GM21381 (cell line): ENCODE measurements at regions not wholly inside any gene's neighbourhood (a gene's known extent, or its start where the extent isn't known, plus 50 kb on each side); places are given as distances from the start of the nearest gene placed in this dataset.
"Not testable (repeated sequence)": the region's sequence is repeated elsewhere in the genome, so short reads cannot be mapped to it uniquely, and the experiment has no call there.

ENCODE experiments used
- ATAC-seq: cut with Tn5 transposase; IDR thresholded peaks from one replicate; pipeline ENCODE4 v1.9.1; 2021; ENCODE audit warnings: mild to moderate bottlenecking, moderate library complexity; ENCODE audit not compliant: unreplicated experiment

DNA sequence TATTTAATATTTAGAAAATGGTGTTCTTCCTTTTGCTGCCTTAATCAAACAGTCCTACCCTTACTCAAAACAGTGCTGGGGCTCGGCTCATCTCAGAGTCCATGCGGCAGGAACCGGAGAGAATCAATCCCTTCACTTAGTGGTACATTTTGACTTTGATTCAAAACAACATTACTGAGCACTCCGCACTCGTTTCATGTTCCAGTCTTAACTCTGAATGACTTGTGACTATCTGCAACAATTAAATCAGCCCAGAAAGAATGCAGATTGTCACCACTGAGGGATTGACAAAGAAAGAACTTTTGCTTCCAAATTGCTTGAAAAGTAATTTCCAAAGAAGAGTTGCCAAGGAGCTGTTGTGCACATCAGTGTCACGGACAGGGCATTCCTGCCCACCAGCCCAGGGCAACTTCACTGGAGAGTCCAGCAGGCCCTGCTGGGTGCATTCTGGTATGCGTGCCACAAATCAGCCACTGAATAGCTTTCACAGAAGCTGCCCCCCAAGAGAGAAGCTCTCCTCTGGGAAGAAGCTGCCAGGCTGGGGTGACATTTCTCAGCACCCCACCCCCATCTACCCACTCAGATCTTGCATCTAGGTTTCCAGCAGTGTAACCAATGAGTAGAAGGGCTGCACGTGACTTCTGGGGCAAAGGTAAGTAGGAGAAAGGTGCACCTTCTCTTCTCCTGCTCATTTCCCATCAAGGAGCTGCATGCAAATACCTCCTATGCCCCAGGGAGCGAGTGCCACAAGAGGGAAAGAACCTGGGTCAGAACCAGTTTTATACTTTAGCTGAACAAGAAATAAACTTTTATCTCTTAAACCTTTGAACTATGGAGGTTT is 84.6 kb upstream of the ATP8B1 start:
- no peak for ATAC-seq

DNA sequence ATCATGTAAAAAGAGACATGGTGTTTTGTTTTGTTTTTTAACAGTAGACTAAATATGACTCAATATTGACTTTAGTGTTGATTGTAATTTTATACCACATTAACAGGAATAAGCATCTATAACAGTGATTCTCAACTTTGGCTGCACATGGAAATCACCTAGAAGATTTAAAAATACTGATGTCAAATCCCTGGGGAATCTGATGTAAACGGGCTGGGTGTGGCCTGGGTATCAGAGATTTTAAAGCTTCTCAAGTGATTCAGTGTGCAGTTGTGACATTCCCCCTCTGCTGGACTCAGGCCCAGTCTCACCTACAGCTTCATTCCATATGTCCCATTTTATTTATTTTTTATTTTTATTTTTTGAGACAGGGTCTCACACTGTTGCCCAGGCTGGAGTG is 82.8 kb upstream of the ATP8B1 start:
- no peak for ATAC-seq

DNA sequence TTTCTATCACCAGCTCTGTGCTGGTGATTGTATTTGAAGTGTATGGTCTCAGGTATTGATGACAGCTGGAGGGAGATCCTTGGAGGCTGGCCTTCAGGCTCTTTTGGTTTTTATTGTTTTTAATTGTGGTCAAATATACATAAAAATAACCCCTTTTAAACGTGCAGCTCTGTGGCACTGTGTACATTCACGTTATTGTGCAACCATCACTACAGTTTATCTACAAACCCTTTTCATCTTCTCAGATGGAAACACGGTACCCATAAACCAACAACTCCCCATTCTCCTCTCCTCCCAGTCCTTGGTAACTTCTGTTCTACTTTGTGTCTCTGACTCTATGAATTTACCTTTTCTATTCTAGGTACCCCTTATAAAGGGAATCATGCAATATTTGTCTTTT is 79.3 kb upstream of the ATP8B1 start:
- ATAC-seq = no peak

DNA sequence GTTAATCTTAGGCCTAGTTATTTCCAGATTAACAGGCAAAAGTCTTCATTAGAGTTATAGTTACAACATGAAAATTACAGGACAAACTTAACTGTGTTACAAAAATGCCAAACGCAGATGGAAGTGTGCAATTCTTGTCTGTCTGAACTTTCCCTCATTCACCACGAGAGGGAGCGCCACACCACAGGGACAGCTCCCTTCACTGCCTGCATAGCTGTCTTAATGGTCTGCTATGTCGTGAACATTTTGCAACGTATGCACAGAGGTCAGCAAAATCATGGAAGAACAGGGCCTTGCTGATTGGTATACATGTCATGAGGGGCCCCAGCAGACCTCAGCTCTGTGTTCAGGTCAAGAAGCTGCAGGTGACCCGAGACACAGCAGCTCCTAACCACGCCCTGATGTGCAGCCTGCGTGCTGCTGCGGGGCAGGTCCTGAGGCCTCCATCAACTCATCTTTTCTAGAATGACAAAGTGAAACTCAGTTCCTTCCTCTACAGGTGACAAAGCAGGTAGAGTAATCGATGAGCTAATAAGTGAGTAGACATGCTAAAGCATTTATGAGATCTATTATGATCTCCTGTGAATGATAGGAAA is 78.8 kb upstream of the ATP8B1 start:
- ATAC-seq = peak; percentile 77

DNA sequence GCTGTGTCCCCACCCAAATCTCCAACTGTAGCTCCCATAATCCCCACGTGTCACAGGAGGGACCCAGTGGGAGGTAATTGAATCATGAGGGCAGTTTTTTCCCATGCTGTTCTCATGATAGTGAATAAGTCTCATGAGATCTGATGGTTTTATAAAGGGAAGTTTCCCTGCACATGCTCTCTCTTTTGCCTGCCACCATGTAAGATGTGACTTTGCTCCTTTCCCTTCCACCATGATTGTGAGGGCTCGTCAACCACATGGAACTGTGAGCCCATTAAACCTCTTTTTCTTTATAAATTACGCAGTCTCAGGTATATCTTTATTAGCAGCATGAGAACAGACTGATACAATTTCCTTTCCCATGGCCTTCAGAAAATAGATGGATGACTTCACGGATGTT is 76.8 kb upstream of the ATP8B1 start:
- ATAC-seq = not testable (repeated sequence)

DNA sequence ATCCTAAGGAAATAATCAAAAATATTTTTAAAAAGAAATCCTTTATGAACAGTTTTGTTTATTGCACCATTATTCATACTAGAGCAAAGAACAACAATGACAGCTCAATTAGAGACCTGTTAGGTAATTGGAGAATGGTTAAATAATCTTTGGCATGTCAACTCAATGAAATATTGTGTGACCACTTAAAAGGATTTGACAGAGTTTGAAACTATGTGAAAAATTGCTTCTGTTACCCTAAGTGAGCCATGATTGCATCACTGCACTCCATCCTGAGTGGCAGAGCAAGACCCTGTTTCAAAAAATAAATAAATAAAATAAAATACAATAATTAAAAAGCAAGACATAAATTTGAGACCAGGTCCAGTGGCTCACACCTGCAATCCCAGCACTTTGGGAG is 66.1 kb upstream of the ATP8B1 start:
- ATAC-seq = no peak

DNA sequence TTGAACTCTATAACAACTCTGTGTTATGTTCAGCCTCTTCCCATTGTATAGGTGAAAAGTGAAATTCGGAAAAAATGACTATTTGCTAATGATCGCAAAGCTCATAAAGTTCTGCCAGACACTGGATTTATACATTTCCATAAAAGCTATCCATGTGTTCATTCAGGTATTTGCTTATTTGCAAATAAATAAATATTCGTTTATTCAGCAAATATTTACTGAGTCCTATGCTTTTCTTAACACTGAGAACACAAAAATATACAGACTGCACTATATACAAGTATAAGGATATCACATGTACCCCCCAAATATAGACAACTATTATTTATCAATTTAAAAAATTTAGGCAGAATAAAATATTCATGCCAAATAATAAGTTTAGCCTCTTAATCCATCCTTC is 63.2 kb upstream of the ATP8B1 start:
- ATAC-seq = no peak

DNA sequence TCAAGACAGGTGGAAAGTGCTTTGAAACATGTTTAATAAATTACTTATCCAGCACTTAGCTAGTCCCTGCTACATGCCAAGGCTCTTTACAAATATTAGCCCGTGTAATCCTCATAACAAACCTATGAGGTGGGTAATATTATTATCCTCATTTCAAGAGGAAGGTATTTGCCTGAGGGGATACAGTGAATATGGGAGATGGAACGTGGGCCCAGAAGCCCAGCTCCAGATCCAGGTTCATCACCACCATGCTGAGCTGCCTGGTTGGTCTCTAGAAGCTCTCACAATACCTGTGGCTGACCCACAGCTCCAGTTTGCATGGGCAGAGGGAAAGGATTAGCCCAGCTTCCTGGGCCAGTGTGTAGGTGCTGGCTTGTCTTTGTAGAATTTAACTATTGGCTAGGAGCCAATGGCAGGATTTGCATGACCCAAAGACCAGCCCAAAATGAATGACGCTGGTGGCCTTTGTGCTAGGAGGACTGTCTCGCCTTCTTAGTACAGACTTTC is 61.6 kb upstream of the ATP8B1 start:
- ATAC-seq = no peak

DNA sequence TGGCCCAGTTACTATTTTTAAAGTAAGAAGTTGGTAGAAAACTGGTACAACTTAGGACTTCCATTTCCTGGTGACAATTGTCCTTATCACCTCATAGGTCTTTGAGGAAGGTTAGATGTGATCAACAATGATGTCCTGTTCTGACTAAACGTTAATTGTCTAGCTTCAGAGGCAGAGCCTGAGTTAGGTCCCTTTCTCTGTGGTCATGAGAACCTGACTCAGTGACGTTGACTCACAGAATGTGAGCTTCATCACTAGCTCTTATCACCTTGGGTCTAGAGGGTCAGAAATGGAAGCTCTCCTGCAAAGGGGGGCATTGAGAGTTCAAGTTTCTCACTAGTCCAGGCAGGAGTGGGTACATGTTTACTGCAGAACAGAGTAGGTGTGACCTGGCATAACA is 60.6 kb upstream of the ATP8B1 start:
- no peak for ATAC-seq

DNA sequence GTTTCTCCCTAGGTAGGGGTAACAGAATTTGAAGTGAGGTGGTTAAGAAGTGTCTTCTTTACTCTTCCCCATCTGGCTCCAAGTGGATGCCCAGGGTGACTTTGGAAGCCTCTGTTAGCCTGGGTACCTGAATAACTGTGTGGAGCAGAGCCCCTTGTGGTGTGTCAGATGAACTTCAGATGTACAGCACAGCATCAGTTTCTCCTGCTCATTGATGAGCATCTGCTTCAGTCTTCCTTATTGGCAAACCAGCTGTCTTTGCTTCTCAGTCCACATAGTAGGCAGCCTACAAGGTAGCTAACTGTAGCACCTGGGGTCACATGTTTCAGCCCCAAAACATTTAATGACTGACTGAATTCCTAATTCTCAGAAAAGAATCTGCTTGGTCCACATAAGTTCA is 56.2 kb upstream of the ATP8B1 start:
- ATAC-seq = peak; percentile 91

DNA sequence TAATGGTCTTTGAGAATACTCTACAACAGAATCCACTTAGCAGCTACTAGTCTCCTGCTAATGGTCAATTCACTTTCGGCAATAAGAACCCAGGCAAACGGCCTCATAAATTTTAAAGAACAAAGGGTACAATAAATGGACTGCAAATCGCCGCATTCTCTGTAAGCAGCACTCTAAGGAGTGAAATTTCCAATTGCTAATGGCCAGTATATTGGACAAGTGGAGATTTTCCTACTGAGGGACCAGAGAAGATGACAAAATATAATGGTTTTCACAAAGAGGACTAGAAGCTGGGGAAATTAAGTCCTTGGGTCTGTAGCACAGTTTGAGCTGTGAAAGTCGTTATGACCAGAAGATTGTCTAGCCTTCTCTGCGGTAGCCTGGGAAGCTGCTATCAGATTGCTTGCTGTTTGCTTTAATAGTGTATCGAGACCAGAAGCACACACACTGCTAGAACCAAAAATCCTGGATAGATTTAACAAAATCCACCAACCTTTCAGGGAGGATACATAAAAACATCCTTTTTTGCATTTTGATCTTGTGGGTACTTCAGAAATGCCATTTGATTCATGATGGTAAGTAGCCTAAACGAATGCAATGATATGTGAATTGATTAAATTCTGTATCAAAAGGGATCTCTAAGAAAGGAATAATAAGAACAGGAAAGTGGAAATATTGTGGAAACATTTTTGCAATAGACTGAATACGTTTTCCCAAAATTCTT is 53.6 kb upstream of the ATP8B1 start:
- no peak for ATAC-seq

DNA sequence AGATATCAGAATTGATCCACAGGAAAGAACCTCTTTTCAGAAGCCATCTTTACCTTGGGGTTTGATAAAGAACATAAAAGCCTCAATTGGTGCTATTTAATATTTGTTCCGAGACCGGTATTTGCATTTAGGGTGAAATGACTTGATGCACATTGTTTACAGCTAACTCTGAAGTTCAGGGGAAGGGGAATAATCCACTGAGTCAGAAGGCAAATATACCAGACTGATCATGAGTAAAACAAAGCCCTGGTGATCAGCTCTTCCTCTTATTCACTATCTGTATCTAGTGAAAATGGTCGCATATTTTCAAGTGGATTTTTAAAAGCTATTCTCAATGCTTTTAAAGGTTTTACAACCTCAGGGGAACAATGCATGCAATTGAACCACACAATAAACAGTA is 53.0 kb upstream of the ATP8B1 start:
- no peak for ATAC-seq

DNA sequence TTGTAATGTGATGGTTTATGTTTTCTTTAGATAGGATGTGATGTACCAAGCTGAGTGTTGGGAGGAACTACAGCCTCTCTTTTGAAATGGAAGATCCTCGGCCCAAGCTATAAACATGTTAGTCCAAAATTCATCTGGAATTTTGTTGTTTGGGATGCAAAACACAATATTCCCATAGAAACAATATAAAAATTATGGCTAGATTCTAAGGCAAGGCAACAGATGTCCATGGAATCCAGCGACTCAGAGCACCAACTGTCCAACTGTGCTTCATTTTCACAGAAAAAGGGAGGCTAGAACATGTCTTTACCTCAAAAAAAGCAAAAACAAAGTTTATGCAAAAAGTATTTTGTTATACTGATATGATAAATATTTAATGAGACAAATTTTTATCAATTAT is 52.4 kb upstream of the ATP8B1 start:
- no peak for ATAC-seq

DNA sequence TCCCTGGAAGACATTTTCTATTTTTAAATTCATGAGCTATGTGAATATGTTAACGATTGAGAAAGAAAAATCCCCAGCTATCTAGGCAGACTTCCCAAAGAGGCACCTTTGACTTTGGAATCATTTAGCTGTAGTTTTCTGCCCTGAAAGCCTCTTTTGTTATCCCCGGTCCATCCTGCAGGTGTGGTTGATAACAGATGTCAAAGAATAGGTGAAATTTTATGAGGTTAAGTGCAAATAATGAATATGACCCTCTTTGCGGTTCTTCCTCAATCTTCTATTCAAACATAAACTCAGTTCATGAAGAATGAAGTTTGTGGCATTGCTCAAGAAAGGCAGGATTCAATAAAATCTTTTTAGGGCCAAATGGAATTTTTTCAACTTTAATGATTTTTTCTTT is 51.6 kb upstream of the ATP8B1 start:
- ATAC-seq = no peak

DNA sequence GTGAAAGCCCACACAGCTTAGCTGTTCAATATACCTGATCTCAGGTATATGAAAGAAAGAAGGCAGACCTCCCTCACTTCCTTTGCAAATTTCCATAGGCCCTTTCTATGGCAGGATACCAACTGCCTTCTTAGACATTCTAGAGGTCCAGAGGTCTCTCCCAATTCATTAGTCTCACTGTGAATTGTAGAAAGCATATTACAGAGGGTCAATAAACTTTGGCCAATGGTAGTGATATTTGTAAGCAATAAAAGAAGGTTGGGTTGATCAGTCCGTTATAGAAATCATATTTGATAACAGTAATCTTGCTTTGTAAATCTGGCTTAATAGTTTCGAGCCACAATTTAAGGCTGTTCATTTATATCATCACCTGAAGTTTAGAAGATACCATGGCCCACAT is 50.7 kb upstream of the ATP8B1 start:
- ATAC-seq = no peak

DNA sequence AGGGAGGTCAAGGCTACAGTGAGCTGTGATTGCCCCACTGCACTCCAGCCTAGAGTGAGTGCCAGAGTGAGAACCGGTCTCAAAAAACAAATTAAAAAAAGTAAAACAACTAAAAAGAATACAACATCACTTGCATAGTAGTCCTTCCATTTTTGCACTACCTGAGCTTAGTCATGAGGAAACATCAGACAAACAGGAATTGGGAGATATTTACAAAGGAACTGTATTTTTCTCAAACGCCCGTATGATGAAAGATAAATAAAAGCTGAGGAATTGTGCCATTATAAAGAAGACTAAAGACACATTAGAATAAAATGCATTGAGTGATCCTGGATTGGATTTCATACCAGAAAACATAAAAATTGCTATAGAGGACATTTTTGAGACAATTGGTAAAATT is 50.0 kb upstream of the ATP8B1 start:
- ATAC-seq = no peak
